ENCODE measurements at regions not wholly inside any gene's neighbourhood (a gene's known extent, or its start where the extent isn't known, plus 50 kb on each side); places are given as distances from the start of the nearest gene placed in this dataset.

GRCh38 chr2:129181963-129182362 is 797.5 kb upstream of the RAB6C start:
- TF ChIP-seq CTCF (conservative IDR thresholded peaks at IDR 0.05) = no peak

GRCh38 chr2:129187343-129187742 is 792.1 kb upstream of the RAB6C start:
- H3K27ac ChIP-seq = no peak overlapping the region
- TF ChIP-seq CTCF (conservative IDR thresholded peaks at IDR 0.05) = no peak

More at GRCh38 chr2:129181963-129182362, 797.5 kb upstream of the RAB6C start:
- H3K27ac ChIP-seq = no peak overlapping the region

DNA sequence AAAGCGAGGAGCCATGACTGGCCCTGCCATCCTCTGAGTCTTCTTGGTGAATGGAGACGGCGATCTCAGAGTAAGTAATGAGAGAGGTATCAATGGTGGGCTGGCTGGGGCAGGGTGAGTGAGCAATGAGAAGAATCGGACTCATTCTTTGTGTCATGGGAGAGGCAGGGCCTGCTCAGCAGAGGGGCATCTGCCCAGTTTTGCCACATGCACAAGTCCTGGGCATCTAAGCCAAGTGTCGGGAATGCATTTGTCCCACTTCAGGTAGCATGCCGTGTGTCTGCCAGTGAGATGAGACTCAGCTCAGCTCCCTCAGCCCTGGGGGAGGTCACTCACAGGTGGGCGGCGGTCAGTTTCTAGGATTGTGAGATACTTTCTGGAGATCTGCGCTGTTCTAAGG is 791.0 kb upstream of the RAB6C start:
- no peak for TF ChIP-seq CTCF (conservative IDR thresholded peaks at IDR 0.05)
- H3K27ac ChIP-seq = no peak overlapping the region

DNA sequence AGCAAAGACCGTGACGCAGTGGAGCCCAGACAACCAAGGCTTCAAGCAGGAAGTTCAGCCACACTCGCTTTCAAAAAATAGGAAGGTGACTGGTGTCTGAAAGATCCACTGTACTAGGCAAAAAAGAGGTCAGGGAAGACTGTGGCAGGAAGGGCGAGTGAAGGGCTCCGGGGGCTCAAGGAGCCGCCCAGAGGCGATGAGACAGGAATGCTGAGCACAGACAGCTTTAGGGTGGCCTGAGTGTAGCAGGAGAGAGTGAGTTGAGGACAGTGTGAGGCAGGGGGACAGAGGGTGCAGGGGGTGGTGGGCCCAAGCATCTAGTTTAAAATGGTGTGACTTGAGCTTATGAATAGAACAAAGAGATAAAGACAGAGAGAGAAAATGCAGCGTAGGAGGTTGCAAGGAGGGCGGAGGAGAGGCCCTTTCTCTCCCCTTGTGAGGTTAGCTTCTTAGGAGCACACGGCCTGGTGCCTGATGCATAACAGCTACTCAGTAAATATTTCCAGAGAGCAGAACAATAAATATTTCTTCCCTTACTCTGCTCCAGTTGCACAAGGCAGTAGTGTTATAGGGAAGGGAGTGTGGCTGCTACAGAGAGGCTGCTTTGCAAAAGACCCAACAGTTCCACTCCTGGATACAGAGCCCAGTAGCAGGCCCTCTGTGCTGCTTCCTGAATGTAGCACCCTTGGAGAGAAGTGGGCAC is 789.7 kb upstream of the RAB6C start:
- no peak overlapping the region for H3K27ac ChIP-seq
- no peak for TF ChIP-seq CTCF (conservative IDR thresholded peaks at IDR 0.05)

DNA sequence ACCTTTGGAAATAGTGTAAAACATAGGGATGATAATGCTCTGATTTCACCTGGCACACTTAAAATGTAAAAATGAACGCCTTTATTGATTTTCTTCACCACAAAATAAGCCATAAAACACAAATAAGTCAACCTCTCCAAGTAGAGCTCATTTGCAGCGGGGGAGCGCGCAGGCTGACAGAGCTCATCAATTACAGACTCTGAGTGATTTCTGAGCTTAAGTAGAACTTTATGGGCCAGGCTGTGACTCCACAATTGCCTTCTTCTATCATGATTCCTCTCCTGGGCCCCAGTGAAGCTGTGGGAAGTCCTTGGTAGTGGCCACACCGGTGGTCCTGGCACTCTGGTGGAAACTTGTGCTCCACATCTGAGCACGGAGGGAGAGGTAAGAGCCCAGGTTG is 789.0 kb upstream of the RAB6C start:
- no peak for TF ChIP-seq CTCF (conservative IDR thresholded peaks at IDR 0.05)
- H3K27ac ChIP-seq = no peak overlapping the region

- H3K27ac ChIP-seq = no peak overlapping the region
- TF ChIP-seq CTCF (conservative IDR thresholded peaks at IDR 0.05) = no peak
Measured at GRCh38 chr2:129191530-129191929, 787.9 kb upstream of the RAB6C start.

DNA sequence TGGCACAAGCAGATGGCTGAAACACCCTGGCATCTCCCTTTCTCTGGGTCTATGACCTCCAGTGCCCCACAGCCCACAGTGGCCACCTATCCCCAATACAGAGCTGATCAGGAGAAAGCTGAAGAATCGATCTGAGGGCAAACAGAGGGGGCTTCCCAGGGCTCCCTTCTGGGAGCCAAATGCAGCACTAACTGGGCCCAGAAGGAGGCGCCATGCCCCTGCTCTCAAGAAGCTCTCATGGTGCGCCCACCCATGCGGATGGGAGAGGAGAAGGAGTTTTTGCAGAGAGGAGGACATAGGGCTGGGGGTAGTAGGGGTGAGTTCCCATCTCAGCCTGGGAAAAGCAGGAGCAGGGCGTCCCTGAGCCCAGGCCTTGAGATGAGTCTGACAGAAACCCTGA is 787.3 kb upstream of the RAB6C start:
- TF ChIP-seq CTCF (conservative IDR thresholded peaks at IDR 0.05) = no peak
- no peak overlapping the region for H3K27ac ChIP-seq

All from VCaP (cell line).